HepG2 (cell line): ENCODE measurements at regions not wholly inside any gene's neighbourhood (a gene's known extent, or its start where the extent isn't known, plus 50 kb on each side); places are given as distances from the start of the nearest gene placed in this dataset.
"Not testable (repeated sequence)": the region's sequence is repeated elsewhere in the genome, so short reads cannot be mapped to it uniquely, and the experiment has no call there.

Experiments
- ATAC-seq: fragments of 200-7000 bp; cut with Tn5 transposase; 3 replicates; pipeline ENCODE4 v1.9.1; 2020; ENCODE audit warnings: mild to moderate bottlenecking, moderate library complexity
- BruUV-seq: library from RNA; stranded (reverse); fragments of 400-500 nt; replicated peaks from 2 replicates; lab custom pipeline; 2021; lab: Mats Ljungman, UMichigan
- CTCF ChIA-PET: fragments of 300-600 bp; formaldehyde crosslinking; extraction: SDS; loops from one replicate; lab custom pipeline; 2021; ENCODE audit warnings: low total read pairs, inconsistent platforms, low intra/inter-chr PET ratio; lab: Yijun Ruan, JAX
- POLR2A ChIA-PET: fragments of 350-600 bp; sonication (Branson Sonifier 250); formaldehyde crosslinking; loops from one replicate; lab custom pipeline; 2020; ENCODE audit warnings: antibody characterized with exemption, inconsistent platforms; lab: Yijun Ruan, JAX
- DNase-seq: peaks from one replicate; pipeline ENCODE4 v3.0.0-alpha.2; 2015; ENCODE audit warnings: low spot score
- FAIRE-seq: peaks from 3 replicates; lab custom pipeline; 2011; peaks lifted over from hg19 to GRCh38; lab: Jason Lieb, UNC
- H2AFZ ChIP-seq: one replicate; pipeline ENCODE4 v1.6.1; 2011; ENCODE audit warnings: low read length, inconsistent platforms
- H3K27ac ChIP-seq: fragments of 300-600 bp; 3 replicates; pipeline ENCODE4 v1.8.0; 2011; ENCODE audit warnings: mixed run types, mild to moderate bottlenecking, mixed read lengths, low read length, inconsistent platforms; ENCODE audit not compliant: insufficient read depth; ENCODE audit errors: extremely low read length
- H3K27me3 ChIP-seq, 2 experiments: fragments of 200-600 bp in 1 of 2; 2 replicates in 1 of 2; 3 replicates in 1 of 2; pipeline versions ENCODE4 v1.6.0 to v1.8.0; 2011; ENCODE audit warnings: low read length in 2 of 2, mild to moderate bottlenecking in 2 of 2, moderate library complexity in 2 of 2, inconsistent platforms in 1 of 2; ENCODE audit not compliant: insufficient read depth in 2 of 2, control insufficient read depth in 1 of 2
- H3K36me3 ChIP-seq, 2 experiments: fragments of 200-600 bp in 1 of 2; replicated peaks in 1 of 2; 2 replicates in 1 of 2; 3 replicates in 1 of 2; pipeline versions ENCODE4 v1.5.1 to v1.8.0; 2011; ENCODE audit warnings: low read length in 2 of 2, inconsistent platforms in 1 of 2; ENCODE audit not compliant: insufficient read depth in 2 of 2, control insufficient read depth in 1 of 2
- H3K4me1 ChIP-seq: 2 replicates; pipeline ENCODE4 v1.5.1; 2012; ENCODE audit warnings: low read length, inconsistent platforms; ENCODE audit not compliant: insufficient read depth
- H3K4me2 ChIP-seq: 2 replicates; pipeline ENCODE4 v1.6.0; 2011; ENCODE audit warnings: low read depth, low read length, inconsistent platforms
- H3K4me3 ChIP-seq, 3 experiments: fragments of 200-600 bp in 1 of 3; sonication (generic), shearing (Covaris generic) in 1 of 3; replicated peaks in 1 of 3; 2 replicates each; pipeline ENCODE4 v1.5.1; 2011 to 2016; ENCODE audit warnings: low read length in 3 of 3, inconsistent platforms in 2 of 3, low read depth in 2 of 3, mild to moderate bottlenecking in 2 of 3, control low read depth in 1 of 3, mixed read lengths in 1 of 3; ENCODE audit not compliant: insufficient read depth in 1 of 3
- H3K79me2 ChIP-seq: one replicate; pipeline ENCODE4 v1.6.1; 2011; ENCODE audit warnings: low read length, inconsistent platforms; ENCODE audit not compliant: insufficient read depth
- H3K9ac ChIP-seq: 2 replicates; pipeline ENCODE4 v1.6.0; 2011; ENCODE audit warnings: mild to moderate bottlenecking, low read depth, low read length, inconsistent platforms; ENCODE audit not compliant: insufficient read depth
- H3K9me3 ChIP-seq: 2 replicates; pipeline ENCODE4 v1.5.1; 2012; ENCODE audit warnings: mild to moderate bottlenecking, low read length
- H4K20me1 ChIP-seq: 2 replicates; pipeline ENCODE4 v1.6.0; 2011; ENCODE audit warnings: inconsistent platforms, mild to moderate bottlenecking, low read length, moderate library complexity; ENCODE audit not compliant: insufficient read depth
- EED ChIP-seq: sonication (generic); formaldehyde crosslinking; IDR thresholded peaks from 2 replicates; pipeline ENCODE4 v1.5.0; 2020; ENCODE audit warnings: mild to moderate bottlenecking, missing genetic modification reagents
- KLF6 ChIP-seq: IDR thresholded peaks from 2 replicates; pipeline ENCODE4 v1.8.0; 2016; ENCODE audit warnings: missing biosample characterization, missing genetic modification reagents
- ZNF143 ChIP-seq: sonication (generic); formaldehyde crosslinking; IDR thresholded peaks from 2 replicates; pipeline ENCODE4 v1.4.0; 2020; ENCODE audit warnings: missing genetic modification reagents
- ZNF225 ChIP-seq: sonication (generic); formaldehyde crosslinking; IDR thresholded peaks from 2 replicates; pipeline ENCODE4 v1.4.0; 2020; ENCODE audit warnings: mild to moderate bottlenecking, missing genetic modification reagents
- WGBS: methylation state at CpG from one replicate; pipeline ENCODE4 v1.1.6; 2017; ENCODE audit warnings: low lambda C conversion rate; 5-methylcytosine and 5-hydroxymethylcytosine counted together
- in situ Hi-C: cut with HindIII; loops from 2 replicates; pipeline ENCODE4 v1.10.0; 2017; ENCODE audit warnings: low pct_unique_long_range_greater_than_20kb; ENCODE audit not compliant: extremely low pct_ligation_motif_present
- intact Hi-C: fragments of 100-400 bp; cut with micrococcal nuclease; formaldehyde crosslinking; loops from one replicate; pipeline ENCODE4 v1.10.0; 2022; ENCODE audit not compliant: unreplicated experiment
- TF ChIP-seq, protein P1 (sequence below): sonication (generic); formaldehyde crosslinking; conservative IDR thresholded peaks from 2 replicates; pipeline ENCODE4 v1.4.0; 2020; ENCODE audit warnings: missing genetic modification reagents

DNA sequence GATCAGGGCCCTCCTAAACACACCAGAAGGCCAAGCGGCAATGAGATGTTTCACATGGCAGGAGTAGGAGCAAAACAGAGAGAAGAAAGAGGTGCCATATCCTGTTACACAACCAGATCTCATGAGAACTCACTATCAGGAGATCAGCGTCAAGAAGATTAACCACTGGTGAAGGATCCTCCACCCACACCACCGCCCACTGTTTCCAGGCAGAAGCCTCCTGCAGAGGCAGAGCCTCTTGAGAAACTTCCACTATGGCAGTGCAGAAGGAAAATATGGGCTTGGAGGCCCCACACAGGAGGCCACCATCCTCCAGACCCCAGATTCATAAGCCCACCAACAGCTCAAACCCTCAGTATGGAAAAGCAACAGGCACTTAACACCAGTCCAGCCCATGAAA is 106.9 kb upstream of the TEKT4 start:
- ATAC-seq, H2AFZ ChIP-seq, intact Hi-C loops, H3K27me3 ChIP-seq, CTCF ChIA-PET, DNase-seq, in situ Hi-C loops, H3K9ac ChIP-seq, H4K20me1 ChIP-seq, FAIRE-seq, H3K9me3 ChIP-seq, H3K4me2 ChIP-seq, BruUV-seq, H3K4me1 ChIP-seq, H3K4me3 ChIP-seq, H3K27ac ChIP-seq, H3K79me2 ChIP-seq, H3K36me3 ChIP-seq, POLR2A ChIA-PET: not testable (repeated sequence)
- WGBS, result 0% methylated on average over 2 of the region's 3 CpGs

DNA sequence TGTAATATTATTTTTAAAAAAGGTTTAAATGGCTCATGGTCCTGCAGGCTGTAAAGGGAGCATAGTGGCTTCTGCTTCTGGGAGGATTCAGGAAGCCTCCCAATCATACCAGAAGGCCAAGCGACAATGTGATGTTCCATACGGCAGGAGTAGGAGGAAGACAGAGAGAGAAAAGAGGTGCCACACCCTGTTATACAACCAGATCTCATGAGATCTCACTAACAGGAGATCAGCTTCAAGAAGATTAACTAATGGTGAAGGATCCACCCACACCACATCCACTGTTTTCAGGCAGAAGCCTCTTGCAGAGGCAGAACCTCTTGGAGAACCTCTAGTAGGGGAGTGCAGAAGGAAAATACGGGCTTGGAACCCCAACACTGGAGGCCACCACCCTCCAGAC is 103.9 kb upstream of the TEKT4 start:
- H3K4me1 ChIP-seq, result no peaks in the 10 kb centered on the region
- H3K4me3 ChIP-seq, result no peak overlapping the region
- H3K4me2 ChIP-seq, result no peak overlapping the region
- H3K36me3 ChIP-seq, result no peaks in the 10 kb centered on the region
- TF ChIP-seq ZNF143 (CRISPR knock-in tag), result no peak
- TF ChIP-seq ZNF225 (CRISPR knock-in tag), result no peak
- no peak for TF ChIP-seq EED
- TF ChIP-seq, protein P1, sequence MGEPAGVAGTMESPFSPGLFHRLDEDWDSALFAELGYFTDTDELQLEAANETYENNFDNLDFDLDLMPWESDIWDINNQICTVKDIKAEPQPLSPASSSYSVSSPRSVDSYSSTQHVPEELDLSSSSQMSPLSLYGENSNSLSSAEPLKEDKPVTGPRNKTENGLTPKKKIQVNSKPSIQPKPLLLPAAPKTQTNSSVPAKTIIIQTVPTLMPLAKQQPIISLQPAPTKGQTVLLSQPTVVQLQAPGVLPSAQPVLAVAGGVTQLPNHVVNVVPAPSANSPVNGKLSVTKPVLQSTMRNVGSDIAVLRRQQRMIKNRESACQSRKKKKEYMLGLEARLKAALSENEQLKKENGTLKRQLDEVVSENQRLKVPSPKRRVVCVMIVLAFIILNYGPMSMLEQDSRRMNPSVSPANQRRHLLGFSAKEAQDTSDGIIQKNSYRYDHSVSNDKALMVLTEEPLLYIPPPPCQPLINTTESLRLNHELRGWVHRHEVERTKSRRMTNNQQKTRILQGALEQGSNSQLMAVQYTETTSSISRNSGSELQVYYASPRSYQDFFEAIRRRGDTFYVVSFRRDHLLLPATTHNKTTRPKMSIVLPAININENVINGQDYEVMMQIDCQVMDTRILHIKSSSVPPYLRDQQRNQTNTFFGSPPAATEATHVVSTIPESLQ (CRISPR knock-in tag), result no peak
- no peak for TF ChIP-seq KLF6 (CRISPR knock-in tag)
- no peak overlapping the region for H2AFZ ChIP-seq
- no peaks in the 10 kb centered on the region for H3K9me3 ChIP-seq
- no peak for ATAC-seq
- no peak overlapping the region for H3K9ac ChIP-seq
- BruUV-seq, result no TSS peak
- no peak for DNase-seq
- peaks cover 1 to 7% of the 10 kb centered on the region in 2 experiments; a peak in 1 of 5 replicates for H3K27me3 ChIP-seq
- H3K27ac ChIP-seq, result no peak overlapping the region
- intact Hi-C loops (no loop called here), in situ Hi-C loops (no loop called here)
- H4K20me1 ChIP-seq, result no peaks in the 10 kb centered on the region
- H3K79me2 ChIP-seq, result no peaks in the 10 kb centered on the region
- POLR2A ChIA-PET, result no interaction called here
- CTCF ChIA-PET, result no interaction called here
- 33% methylated on average over 3 of the region's 3 CpGs for WGBS
- no peak for FAIRE-seq
